Neural progenitor cell (in vitro differentiated cells): ENCODE measurements at regions not wholly inside any gene's neighbourhood (a gene's known extent, or its start where the extent isn't known, plus 50 kb on each side); places are given as distances from the start of the nearest gene placed in this dataset.

ENCODE experiments used
- DNase-seq: peaks from one replicate; pipeline ENCODE4 v3.0.0-alpha.2; 2016; ENCODE audit warnings: low spot score
- H2AFZ ChIP-seq: fragments of 200-600 bp; sonication (generic); replicated peaks from 2 replicates; pipeline ENCODE4 v1.6.1; 2016; ENCODE audit warnings: antibody characterized with exemption
- H3F3A ChIP-seq: fragments of 200-600 bp; sonication (generic); 2 replicates; pipeline ENCODE4 v1.6.1; 2016; ENCODE audit warnings: antibody characterized with exemption, low read depth
- H3K27ac ChIP-seq: fragments of 200-600 bp; sonication (generic); 2 replicates; pipeline ENCODE4 v1.5.1; 2016; ENCODE audit warnings: mild to moderate bottlenecking
- H3K27me3 ChIP-seq: fragments of 200-600 bp; sonication (generic); 2 replicates; pipeline ENCODE4 v1.6.1; 2016; ENCODE audit warnings: mild to moderate bottlenecking, moderate library complexity
- H3K36me3 ChIP-seq: fragments of 200-600 bp; sonication (generic); 2 replicates; pipeline ENCODE4 v1.5.1; 2016
- H3K4me1 ChIP-seq: fragments of 200-600 bp; sonication (generic); 2 replicates; pipeline ENCODE4 v1.6.1; 2016; ENCODE audit warnings: mixed run types
- H3K4me2 ChIP-seq: fragments of 200-600 bp; sonication (generic); 2 replicates; pipeline ENCODE4 v1.6.1; 2016
- H3K4me3 ChIP-seq: fragments of 200-600 bp; sonication (generic); 2 replicates; pipeline ENCODE4 v1.5.1; 2016
- H3K79me2 ChIP-seq: fragments of 200-600 bp; sonication (generic); 2 replicates; pipeline ENCODE4 v1.6.1; 2016; ENCODE audit warnings: low read depth
- H3K9ac ChIP-seq: fragments of 200-600 bp; sonication (generic); 2 replicates; pipeline ENCODE4 v1.6.1; 2016
- H3K9me3 ChIP-seq: fragments of 200-600 bp; sonication (generic); 2 replicates; pipeline ENCODE4 v1.5.1; 2016; ENCODE audit warnings: low read depth
- H4K20me1 ChIP-seq: fragments of 200-600 bp; sonication (generic); 2 replicates; pipeline ENCODE4 v1.6.1; 2016; ENCODE audit warnings: low read depth
- H3K27ac Mint-ChIP-seq: 3 replicates; pipeline ENCODE4 v1.8.0; 2021; ENCODE audit warnings: mixed read lengths
- H3K27me3 Mint-ChIP-seq: 2 replicates; pipeline ENCODE4 v1.8.0; 2022; ENCODE audit warnings: low read depth, mild to moderate bottlenecking, inconsistent platforms, moderate library complexity, mixed read lengths; ENCODE audit not compliant: insufficient read depth
- H3K36me3 Mint-ChIP-seq: 3 replicates; pipeline ENCODE4 v1.8.0; 2021; ENCODE audit warnings: mixed read lengths
- H3K4me1 Mint-ChIP-seq: 3 replicates; pipeline ENCODE4 v1.8.0; 2021; ENCODE audit warnings: mixed read lengths
- H3K4me3 Mint-ChIP-seq: 3 replicates; pipeline ENCODE4 v1.8.0; 2021; ENCODE audit warnings: mild to moderate bottlenecking, moderate library complexity, mixed read lengths
- H3K9me3 Mint-ChIP-seq: 3 replicates; pipeline ENCODE4 v1.8.0; 2020; ENCODE audit warnings: mixed read lengths
- CTCF ChIP-seq: fragments of 200-600 bp; sonication (generic); IDR thresholded peaks from 2 replicates; pipeline ENCODE4 v1.5.1; 2017; ENCODE audit warnings: antibody characterized with exemption, mild to moderate bottlenecking
- EZH2 ChIP-seq: fragments of 200-600 bp; sonication (generic); IDR thresholded peaks from 2 replicates; pipeline ENCODE4 v1.6.1; 2017; ENCODE audit warnings: antibody characterized with exemption, mild to moderate bottlenecking, moderate library complexity
- EZH2phosphoT487 ChIP-seq: fragments of 200-600 bp; sonication (generic); IDR thresholded peaks from 2 replicates; pipeline ENCODE4 v1.6.1; 2017; ENCODE audit warnings: antibody characterized with exemption

GRCh38 chr11:26843539-26843938 is 121.7 kb upstream of the SLC5A12 start:
- H3K9me3 ChIP-seq = no peaks in the 10 kb centered on the region
- Mint-ChIP-seq H3K27me3 (peaks cover 3% of the 10 kb centered on the region), H3K36me3 (no peaks in the 10 kb centered on the region), H3K27ac (no peak overlapping the region), H3K4me1 (no peaks in the 10 kb centered on the region), H3K9me3 (no peaks in the 10 kb centered on the region), H3K4me3 (no peak overlapping the region)
- no peaks in the 10 kb centered on the region for H3F3A ChIP-seq
- no peaks in the 10 kb centered on the region for H3K4me1 ChIP-seq
- no peak overlapping the region for H3K9ac ChIP-seq
- TF ChIP-seq CTCF (no peak), EZH2 (no peak), EZH2phosphoT487 (no peak)
- H3K27ac ChIP-seq = no peak overlapping the region
- H3K27me3 ChIP-seq = no peaks in the 10 kb centered on the region
- H3K4me3 ChIP-seq = no peak overlapping the region
- H2AFZ ChIP-seq = no peak overlapping the region
- H3K79me2 ChIP-seq = no peaks in the 10 kb centered on the region
- no peak overlapping the region for H3K4me2 ChIP-seq
- no peaks in the 10 kb centered on the region for H4K20me1 ChIP-seq
- no peak for DNase-seq
- H3K36me3 ChIP-seq = no peaks in the 10 kb centered on the region

GRCh38 chr11:26844963-26845362 is 123.1 kb upstream of the SLC5A12 start:
- Histone ChIP-seq H3K36me3 (no peaks in the 10 kb centered on the region), H3K4me3 (no peak overlapping the region), H3K4me2 (no peak overlapping the region), H3K27ac (no peak overlapping the region), H3K9ac (no peak overlapping the region), H4K20me1 (no peaks in the 10 kb centered on the region), H2AFZ (no peak overlapping the region), H3K27me3 (no peaks in the 10 kb centered on the region), H3K4me1 (no peaks in the 10 kb centered on the region), H3F3A (no peaks in the 10 kb centered on the region), H3K79me2 (no peaks in the 10 kb centered on the region), H3K9me3 (no peaks in the 10 kb centered on the region)
- no peaks in the 10 kb centered on the region for H3K9me3 Mint-ChIP-seq
- no peak overlapping the region for H3K4me3 Mint-ChIP-seq
- peaks cover 3% of the 10 kb centered on the region for H3K27me3 Mint-ChIP-seq
- TF ChIP-seq EZH2phosphoT487 (no peak), EZH2 (no peak), CTCF (no peak)
- H3K36me3 Mint-ChIP-seq = no peaks in the 10 kb centered on the region
- H3K4me1 Mint-ChIP-seq = peaks cover 5% of the 10 kb centered on the region
- DNase-seq = no peak
- no peak overlapping the region for H3K27ac Mint-ChIP-seq

- H3K9me3 Mint-ChIP-seq = no peaks in the 10 kb centered on the region
Measured at GRCh38 chr11:26846227-26846626, 124.4 kb upstream of the SLC5A12 start.

More at GRCh38 chr11:26846227-26846626, 124.4 kb upstream of the SLC5A12 start:
- no peak overlapping the region for H3K4me3 Mint-ChIP-seq
- H3K36me3 Mint-ChIP-seq = no peaks in the 10 kb centered on the region
- H3K27me3 ChIP-seq = no peaks in the 10 kb centered on the region
- DNase-seq = no peak
- H3K4me3 ChIP-seq = no peak overlapping the region
- no peaks in the 10 kb centered on the region for H3K79me2 ChIP-seq
- H2AFZ ChIP-seq = no peak overlapping the region
- no peak overlapping the region for H3K4me2 ChIP-seq
- H3F3A ChIP-seq = no peaks in the 10 kb centered on the region
- TF ChIP-seq CTCF = no peak
- TF ChIP-seq EZH2phosphoT487 = no peak
- TF ChIP-seq EZH2 = no peak
- no peaks in the 10 kb centered on the region for H3K36me3 ChIP-seq
- H3K9ac ChIP-seq = no peak overlapping the region
- H4K20me1 ChIP-seq = no peaks in the 10 kb centered on the region
- peaks cover 3% of the 10 kb centered on the region for H3K27me3 Mint-ChIP-seq
- peaks cover 5% of the 10 kb centered on the region for H3K4me1 Mint-ChIP-seq
- no peaks in the 10 kb centered on the region for H3K4me1 ChIP-seq
- H3K27ac Mint-ChIP-seq = no peak overlapping the region
- no peaks in the 10 kb centered on the region for H3K9me3 ChIP-seq
- no peak overlapping the region for H3K27ac ChIP-seq
